Cardiac muscle cell (in vitro differentiated cells and primary cell): ENCODE measurements at regions not wholly inside any gene's neighbourhood (a gene's known extent, or its start where the extent isn't known, plus 50 kb on each side); places are given as distances from the start of the nearest gene placed in this dataset.

Experiments used
- DNase-seq, 2 donors: peaks; one replicate each; pipeline versions ENCODE4 v3.0.0 to v3.0.0-alpha.2; 2010 to 2017; ENCODE audit warnings: low read depth in 1 of 2, low spot score in 1 of 2
- H3K27ac ChIP-seq: fragments of 200-600 bp; sonication (generic); 2 replicates; pipeline ENCODE4 v1.5.1; 2016
- H3K27me3 ChIP-seq: fragments of 200-600 bp; sonication (generic); 2 replicates; pipeline ENCODE4 v1.6.0; 2016; ENCODE audit warnings: control low read depth
- H3K36me3 ChIP-seq: fragments of 200-600 bp; sonication (generic); 2 replicates; pipeline ENCODE4 v1.5.1; 2016; ENCODE audit warnings: control low read depth
- H3K4me1 ChIP-seq: fragments of 200-600 bp; sonication (generic); 2 replicates; pipeline ENCODE4 v1.8.1; 2017; ENCODE audit warnings: low read depth, mild to moderate bottlenecking, mixed run types
- H3K4me3 ChIP-seq: fragments of 200-600 bp; sonication (generic); 2 replicates; pipeline ENCODE4 v1.5.1; 2016; ENCODE audit warnings: mild to moderate bottlenecking
- H3K9me3 ChIP-seq: fragments of 200-600 bp; sonication (generic); 2 replicates; pipeline ENCODE4 v1.5.1; 2017; ENCODE audit warnings: low read depth, mild to moderate bottlenecking, control low read depth
- TF ChIP-seq, protein P1 (sequence below): IDR thresholded peaks from 2 replicates; pipeline ENCODE4 v1.5.1; 2012; ENCODE audit warnings: low read depth, mild to moderate bottlenecking, low read length

GRCh38 chr1:221832617-221833016 is 90.7 kb upstream of the DUSP10 start:
- Histone ChIP-seq H3K27me3 (no peaks in the 10 kb centered on the region), H3K4me1 (no peaks in the 10 kb centered on the region), H3K9me3 (no peaks in the 10 kb centered on the region), H3K27ac (no peak overlapping the region), H3K36me3 (no peaks in the 10 kb centered on the region), H3K4me3 (no peak overlapping the region)
- TF ChIP-seq, protein P1, sequence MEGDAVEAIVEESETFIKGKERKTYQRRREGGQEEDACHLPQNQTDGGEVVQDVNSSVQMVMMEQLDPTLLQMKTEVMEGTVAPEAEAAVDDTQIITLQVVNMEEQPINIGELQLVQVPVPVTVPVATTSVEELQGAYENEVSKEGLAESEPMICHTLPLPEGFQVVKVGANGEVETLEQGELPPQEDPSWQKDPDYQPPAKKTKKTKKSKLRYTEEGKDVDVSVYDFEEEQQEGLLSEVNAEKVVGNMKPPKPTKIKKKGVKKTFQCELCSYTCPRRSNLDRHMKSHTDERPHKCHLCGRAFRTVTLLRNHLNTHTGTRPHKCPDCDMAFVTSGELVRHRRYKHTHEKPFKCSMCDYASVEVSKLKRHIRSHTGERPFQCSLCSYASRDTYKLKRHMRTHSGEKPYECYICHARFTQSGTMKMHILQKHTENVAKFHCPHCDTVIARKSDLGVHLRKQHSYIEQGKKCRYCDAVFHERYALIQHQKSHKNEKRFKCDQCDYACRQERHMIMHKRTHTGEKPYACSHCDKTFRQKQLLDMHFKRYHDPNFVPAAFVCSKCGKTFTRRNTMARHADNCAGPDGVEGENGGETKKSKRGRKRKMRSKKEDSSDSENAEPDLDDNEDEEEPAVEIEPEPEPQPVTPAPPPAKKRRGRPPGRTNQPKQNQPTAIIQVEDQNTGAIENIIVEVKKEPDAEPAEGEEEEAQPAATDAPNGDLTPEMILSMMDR: no peak
- DNase-seq: no peak

DNA sequence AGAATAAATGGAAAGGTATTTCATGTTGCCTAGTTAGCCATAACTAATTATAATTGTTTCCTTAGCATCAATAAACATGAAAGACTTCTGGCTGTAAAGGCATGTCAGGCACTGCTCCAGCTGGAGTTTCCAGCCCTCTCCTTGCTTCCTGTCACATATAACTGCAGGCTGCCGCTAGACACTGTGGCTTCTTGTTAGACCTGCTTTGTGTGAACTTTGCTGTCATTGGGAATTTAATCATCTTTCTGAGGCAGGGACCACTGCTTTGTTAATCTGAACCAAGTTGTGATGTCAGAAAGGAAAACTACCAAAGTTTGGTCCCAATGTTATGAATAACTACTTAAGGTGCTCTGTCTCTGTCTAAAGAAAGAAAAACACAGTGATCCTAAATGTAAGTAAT is 90.3 kb upstream of the DUSP10 start:
- DNase-seq: peak in 1 of 2 donors; percentile 26
- Histone ChIP-seq H3K27me3 (no peaks in the 10 kb centered on the region), H3K36me3 (no peaks in the 10 kb centered on the region), H3K27ac (no peak overlapping the region), H3K9me3 (no peaks in the 10 kb centered on the region), H3K4me1 (peaks cover 4% of the 10 kb centered on the region), H3K4me3 (no peak overlapping the region)
- TF ChIP-seq, protein P1: no peak

DNA sequence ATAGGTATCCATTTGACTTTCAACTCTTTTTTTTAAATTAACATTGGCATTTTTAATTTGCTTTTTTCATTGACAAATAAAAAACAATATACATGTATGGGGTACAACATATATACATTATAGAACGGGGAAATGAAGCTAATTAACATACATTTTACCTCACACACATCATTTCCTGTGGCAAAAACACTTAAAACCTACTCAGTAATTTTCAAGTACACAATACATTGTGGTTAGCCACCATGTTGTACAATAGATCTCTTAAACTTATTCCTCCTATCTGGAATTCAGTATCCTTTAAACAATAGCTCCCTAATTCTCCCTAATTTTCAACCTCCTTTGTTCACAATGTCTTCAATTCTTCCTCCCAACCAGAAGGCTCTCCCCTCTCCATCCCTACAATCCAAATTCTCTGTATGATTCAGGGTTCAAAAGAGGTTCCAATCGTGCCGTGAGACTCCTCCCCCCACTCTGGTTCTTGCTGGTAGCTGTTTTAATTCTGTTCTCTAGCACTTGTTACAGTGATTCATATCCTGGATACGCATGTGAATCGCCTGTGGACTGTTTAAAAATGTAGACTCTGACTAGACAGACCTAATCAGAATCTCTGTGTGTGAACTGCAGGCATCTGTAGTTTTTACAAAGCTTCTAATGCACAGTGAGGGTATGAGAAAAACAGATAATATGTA is 87.6 kb upstream of the DUSP10 start:
- no peaks in the 10 kb centered on the region for H3K9me3 ChIP-seq
- no peaks in the 10 kb centered on the region for H3K36me3 ChIP-seq
- peaks cover 6% of the 10 kb centered on the region for H3K4me1 ChIP-seq
- TF ChIP-seq, protein P1: no peak
- H3K4me3 ChIP-seq: no peak overlapping the region
- H3K27ac ChIP-seq: no peak overlapping the region
- no peaks in the 10 kb centered on the region for H3K27me3 ChIP-seq
- DNase-seq: peak in 1 of 2 donors; percentile 75

- no peak for DNase-seq
- TF ChIP-seq, protein P1: no peak
- peaks cover 6% of the 10 kb centered on the region for H3K4me1 ChIP-seq
- no peaks in the 10 kb centered on the region for H3K9me3 ChIP-seq
- H3K27ac ChIP-seq: no peak overlapping the region
- H3K4me3 ChIP-seq: no peak overlapping the region
- no peaks in the 10 kb centered on the region for H3K36me3 ChIP-seq
- no peaks in the 10 kb centered on the region for H3K27me3 ChIP-seq
Observed at GRCh38 chr1:221827307-221827642, 85.4 kb upstream of the DUSP10 start.

DNA sequence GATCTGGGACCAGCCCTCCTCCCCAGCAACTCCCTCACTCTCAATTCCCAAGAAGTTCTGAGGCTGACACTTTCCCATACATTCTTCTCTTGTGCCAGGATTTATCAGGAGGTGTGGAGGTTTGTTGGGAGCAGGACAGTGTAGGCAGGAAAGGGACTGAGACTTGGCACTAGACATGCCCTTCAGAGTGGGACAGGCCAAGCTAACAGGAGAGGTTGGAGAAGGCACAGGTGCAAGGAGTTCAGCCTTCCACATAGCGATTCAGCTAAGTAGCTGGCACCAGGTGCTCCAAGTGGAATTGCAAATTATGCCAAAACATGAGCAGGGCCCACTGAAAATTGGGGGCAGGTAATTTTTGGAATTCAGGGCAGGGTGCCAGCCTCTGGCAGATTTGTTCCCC is 83.0 kb upstream of the DUSP10 start:
- DNase-seq: no peak
- TF ChIP-seq, protein P1: no peak
- Histone ChIP-seq H3K27me3 (no peaks in the 10 kb centered on the region), H3K27ac (no peak overlapping the region), H3K4me1 (peaks cover 6% of the 10 kb centered on the region), H3K4me3 (no peak overlapping the region), H3K9me3 (no peaks in the 10 kb centered on the region), H3K36me3 (no peaks in the 10 kb centered on the region)
